ENCODE measurements at regions not wholly inside any gene's neighbourhood (a gene's known extent, or its start where the extent isn't known, plus 50 kb on each side); places are given as distances from the start of the nearest gene placed in this dataset.

DNA sequence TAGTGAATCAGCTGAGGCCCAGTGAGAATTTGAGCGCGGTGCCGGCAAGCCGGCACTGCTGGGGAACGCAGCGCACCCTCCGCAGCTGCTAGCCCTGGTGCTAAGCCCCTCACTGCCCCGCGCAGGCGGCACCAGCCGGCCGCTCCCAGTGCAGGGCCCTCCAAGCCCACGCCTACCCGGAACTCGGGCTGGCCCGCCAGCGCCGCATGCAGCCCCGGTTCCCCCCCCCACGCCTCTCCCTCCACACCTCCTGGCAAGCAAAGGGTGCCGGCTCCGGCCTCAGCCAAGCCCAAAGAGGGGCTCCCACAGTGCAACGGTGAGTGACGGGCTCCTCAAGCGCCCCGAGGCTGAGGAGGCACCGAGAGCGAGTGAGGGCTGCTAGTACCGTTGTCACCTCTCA lies 54.5 kb upstream of the VASH1 start:
- Histone ChIP-seq H3K27ac (no peak overlapping the region), H3K4me1 (no peaks in the 10 kb centered on the region), H3K9me3 (no peaks in the 10 kb centered on the region), H3K4me3 (no peak overlapping the region), H3K27me3 (no peaks in the 10 kb centered on the region), H3K36me3 (no peaks in the 10 kb centered on the region)
- TF ChIP-seq POLR2A (IDR thresholded peaks at IDR 0.05), result no peak
- TF ChIP-seq, protein P1, sequence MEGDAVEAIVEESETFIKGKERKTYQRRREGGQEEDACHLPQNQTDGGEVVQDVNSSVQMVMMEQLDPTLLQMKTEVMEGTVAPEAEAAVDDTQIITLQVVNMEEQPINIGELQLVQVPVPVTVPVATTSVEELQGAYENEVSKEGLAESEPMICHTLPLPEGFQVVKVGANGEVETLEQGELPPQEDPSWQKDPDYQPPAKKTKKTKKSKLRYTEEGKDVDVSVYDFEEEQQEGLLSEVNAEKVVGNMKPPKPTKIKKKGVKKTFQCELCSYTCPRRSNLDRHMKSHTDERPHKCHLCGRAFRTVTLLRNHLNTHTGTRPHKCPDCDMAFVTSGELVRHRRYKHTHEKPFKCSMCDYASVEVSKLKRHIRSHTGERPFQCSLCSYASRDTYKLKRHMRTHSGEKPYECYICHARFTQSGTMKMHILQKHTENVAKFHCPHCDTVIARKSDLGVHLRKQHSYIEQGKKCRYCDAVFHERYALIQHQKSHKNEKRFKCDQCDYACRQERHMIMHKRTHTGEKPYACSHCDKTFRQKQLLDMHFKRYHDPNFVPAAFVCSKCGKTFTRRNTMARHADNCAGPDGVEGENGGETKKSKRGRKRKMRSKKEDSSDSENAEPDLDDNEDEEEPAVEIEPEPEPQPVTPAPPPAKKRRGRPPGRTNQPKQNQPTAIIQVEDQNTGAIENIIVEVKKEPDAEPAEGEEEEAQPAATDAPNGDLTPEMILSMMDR (IDR thresholded peaks at IDR 0.05), result no peak
- no peak for DNase-seq
- intact Hi-C loops (cut with DNase I; ENCODE audit: low total_unique reads), result no loop called here

DNA sequence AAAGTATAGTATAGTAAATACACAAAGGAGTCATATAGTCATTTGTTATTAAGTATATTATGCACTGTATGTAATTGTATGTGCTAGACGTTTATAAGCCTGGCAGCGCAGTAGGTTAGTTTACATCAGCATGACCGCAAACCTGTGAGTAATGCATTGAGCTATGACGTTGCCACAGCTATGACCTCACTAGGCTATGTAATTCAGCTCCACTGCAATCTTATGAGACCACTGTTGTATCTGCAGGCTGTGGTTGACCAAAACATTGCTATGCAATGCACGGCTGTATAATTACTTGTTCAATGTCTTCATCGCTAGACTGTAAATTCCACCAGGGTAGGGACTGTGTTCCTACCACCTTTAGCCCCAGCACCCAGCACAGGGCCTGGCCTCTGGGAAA lies 53.2 kb upstream of the VASH1 start:
- H3K27ac ChIP-seq, result no peak overlapping the region
- H3K4me3 ChIP-seq, result no peak overlapping the region
- H3K4me1 ChIP-seq, result no peaks in the 10 kb centered on the region
- intact Hi-C loops (cut with DNase I; ENCODE audit: low total_unique reads), result no loop called here
- H3K27me3 ChIP-seq, result no peaks in the 10 kb centered on the region
- no peak for DNase-seq
- no peaks in the 10 kb centered on the region for H3K9me3 ChIP-seq
- TF ChIP-seq, protein P1 (IDR thresholded peaks at IDR 0.05), result no peak
- TF ChIP-seq POLR2A (IDR thresholded peaks at IDR 0.05), result no peak
- H3K36me3 ChIP-seq, result no peaks in the 10 kb centered on the region

DNA sequence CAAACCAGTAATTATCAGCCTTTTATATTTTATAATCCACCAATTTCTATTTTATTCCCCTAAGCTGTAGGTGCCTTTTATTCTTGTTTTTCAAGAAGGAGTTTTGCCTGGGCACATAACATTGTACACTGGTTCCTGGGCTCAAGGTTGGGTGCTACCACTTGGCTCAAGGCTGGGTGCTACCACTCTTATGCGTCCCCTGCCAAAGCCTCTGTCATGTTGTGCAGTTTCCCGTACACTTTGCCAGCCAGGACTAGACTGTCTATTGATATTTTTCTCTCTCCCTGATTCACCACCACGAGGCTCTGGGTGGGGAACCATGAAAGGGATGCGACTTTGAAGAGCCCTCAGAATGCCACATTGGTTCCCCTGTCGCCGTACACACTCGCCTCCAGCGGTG lies 52.5 kb upstream of the VASH1 start:
- Histone ChIP-seq H3K4me1 (no peaks in the 10 kb centered on the region), H3K27me3 (no peaks in the 10 kb centered on the region), H3K4me3 (no peak overlapping the region), H3K36me3 (no peaks in the 10 kb centered on the region), H3K9me3 (no peaks in the 10 kb centered on the region), H3K27ac (no peak overlapping the region)
- intact Hi-C loops (cut with DNase I; ENCODE audit: low total_unique reads), result no loop called here
- TF ChIP-seq, protein P1 (IDR thresholded peaks at IDR 0.05), result no peak
- TF ChIP-seq POLR2A (IDR thresholded peaks at IDR 0.05), result no peak
- DNase-seq, result no peak

DNA sequence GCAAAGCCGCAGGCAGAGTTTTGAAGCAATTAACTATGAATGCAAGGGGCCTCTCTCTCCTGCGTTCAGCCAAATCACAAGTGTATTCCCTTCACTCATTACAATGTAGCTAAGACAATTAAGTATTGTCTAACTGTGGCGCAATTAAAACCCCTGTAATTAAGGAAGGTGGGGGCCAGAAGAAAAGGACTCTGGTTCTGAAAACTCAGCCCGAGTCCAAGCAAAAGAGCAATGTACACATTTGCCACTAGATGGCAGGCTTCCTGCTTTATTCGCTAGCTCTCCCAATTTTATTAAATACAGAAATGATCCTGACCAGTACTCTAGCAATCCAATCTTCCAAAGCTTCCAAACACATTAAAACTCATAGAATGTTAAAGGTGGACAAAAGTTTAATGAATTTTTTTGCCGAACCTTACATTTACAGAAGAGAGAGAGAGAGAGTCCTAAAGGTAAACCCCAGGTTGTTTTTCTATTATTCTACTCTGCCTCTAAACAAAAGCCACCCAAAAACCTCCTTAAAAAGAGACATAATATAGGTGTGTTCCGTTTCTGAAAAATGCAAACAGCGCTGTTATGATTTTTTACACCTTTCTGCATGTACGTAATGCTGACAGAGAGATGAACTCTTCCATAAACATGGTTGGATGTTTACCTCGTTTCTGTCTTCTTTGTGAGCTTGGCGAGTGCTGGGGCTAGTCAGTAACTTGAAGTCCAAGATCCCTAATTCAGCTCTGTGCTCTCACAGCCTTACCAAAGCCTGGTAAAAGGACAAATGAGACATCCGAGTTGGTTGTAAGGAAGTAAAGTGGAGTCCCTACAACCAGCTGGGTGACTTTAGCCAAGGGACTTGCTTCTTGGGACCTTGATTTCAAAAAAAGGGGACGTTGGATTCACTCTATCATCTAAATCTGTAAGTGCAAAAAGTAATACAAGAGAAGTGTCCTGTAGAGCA lies 50.9 kb upstream of the VASH1 start:
- Histone ChIP-seq H3K27me3 (no peaks in the 10 kb centered on the region), H3K4me1 (no peaks in the 10 kb centered on the region), H3K9me3 (no peaks in the 10 kb centered on the region), H3K36me3 (no peaks in the 10 kb centered on the region), H3K27ac (no peak overlapping the region), H3K4me3 (no peak overlapping the region)
- DNase-seq, result no peak
- intact Hi-C loops (cut with DNase I; ENCODE audit: low total_unique reads), result loop anchor here (5.0 kb wide), 1 partner anchor 72 kb away; no protein-coding TSS in a partner anchor
- TF ChIP-seq, protein P1 (IDR thresholded peaks at IDR 0.05), result peak; percentile 60 to 84 (median 68)
- TF ChIP-seq POLR2A (IDR thresholded peaks at IDR 0.05), result no peak
